T-helper 1 cell treated with Interleukin-12 subunit alpha and Interleukin-12 subunit beta and Interleukin-4 antibody, amounts not matched to agents 30 ng/mL and 1 ng/mL, for 36 hours (primary cell): ENCODE measurements at regions not wholly inside any gene's neighbourhood (a gene's known extent, or its start where the extent isn't known, plus 50 kb on each side); places are given as distances from the start of the nearest gene placed in this dataset.
"Not testable (repeated sequence)": the region's sequence is repeated elsewhere in the genome, so short reads cannot be mapped to it uniquely, and the experiment has no call there.

Experiments
- intact Hi-C: fragments of 100-400 bp; cut with micrococcal nuclease; formaldehyde crosslinking; loops from one replicate; pipeline ENCODE4 v1.15.1; 2024

DNA sequence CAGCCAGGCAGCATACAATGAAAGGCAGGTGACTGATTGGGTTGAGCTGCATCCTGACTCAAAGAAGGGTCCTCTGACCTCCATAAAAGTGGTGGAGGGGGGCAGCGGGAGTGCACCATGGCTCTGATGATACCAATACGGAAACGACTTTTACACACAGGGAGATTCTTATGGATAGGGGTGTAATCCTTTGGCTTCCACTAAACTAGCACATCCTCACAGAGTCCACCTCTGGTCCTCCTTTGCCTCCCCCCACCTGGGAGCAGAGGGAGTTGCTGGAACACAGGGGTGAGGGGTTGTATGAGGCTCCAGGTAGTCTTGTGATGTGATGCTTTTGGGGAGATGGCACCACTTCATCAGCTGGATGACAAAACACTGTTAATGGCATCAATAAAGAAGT lies 361.0 kb downstream of the BARHL2 start:
- intact Hi-C loops = no loop called here

- intact Hi-C loops = no loop called here
Measured at GRCh38 chr1:90354704-90355103, 359.8 kb downstream of the ZNF326 start.

DNA sequence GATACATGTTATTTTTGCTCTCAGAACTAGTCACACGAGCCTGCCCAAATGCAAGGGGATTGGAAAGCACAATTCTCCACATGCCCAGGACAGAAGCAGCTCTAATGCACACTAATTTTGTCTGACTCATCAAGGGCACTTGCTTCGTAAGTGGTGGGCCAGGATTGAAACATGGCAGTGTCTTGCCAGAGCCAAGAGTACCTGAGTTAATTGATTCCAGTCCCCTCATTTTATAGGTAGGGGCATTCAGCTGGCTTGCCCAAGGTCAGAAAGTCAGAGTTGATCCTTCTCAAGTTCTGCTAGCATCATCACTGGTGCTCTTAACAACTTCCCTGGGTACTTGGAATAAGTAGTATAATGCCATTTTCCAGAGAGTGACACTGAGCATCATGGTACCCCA lies 356.1 kb downstream of the ZNF326 start:
- intact Hi-C loops = no loop called here

DNA sequence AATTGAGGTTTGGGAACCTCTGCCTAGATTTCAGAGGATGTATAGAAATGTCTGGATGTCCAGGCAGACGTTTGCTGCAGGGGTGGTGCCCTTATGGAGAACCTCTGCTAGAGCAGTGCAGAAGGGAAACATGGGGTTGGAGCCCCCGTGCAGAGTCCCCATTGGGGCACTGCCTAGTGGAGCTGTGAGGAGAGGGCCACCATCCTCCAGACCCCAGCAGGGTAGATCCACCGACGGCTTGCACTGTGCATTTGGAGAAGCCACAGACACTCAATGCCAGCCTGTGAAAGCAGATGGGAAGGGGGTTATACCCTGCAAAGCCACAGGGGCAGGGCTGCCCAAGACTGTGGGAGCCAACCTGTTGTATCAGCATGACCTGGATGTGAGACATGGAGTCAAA lies 354.6 kb downstream of the ZNF326 start:
- intact Hi-C loops = no loop called here

DNA sequence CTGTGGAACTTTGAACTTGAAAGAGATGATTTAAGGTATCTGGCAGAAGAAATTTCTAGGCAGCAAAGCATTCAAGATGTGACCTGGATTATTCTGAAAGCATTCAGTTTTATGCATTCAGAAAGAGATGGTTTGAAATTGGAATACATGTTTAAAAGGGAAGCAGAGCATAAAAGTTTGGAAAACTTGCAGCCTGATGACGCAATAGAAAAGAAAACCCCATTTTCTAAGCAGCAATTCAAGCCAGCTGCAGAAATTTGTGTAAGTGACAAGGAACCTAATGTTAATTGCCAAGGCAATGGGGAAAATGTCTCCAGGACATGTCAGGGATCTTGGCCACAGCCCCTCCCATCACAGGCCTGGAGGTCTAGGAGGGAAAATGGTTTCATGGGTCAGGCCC lies 354.0 kb downstream of the ZNF326 start:
- intact Hi-C loops = no loop called here

GRCh38 chr1:90348459-90348858 lies 353.5 kb downstream of the ZNF326 start:
- intact Hi-C loops = not testable (repeated sequence)

DNA sequence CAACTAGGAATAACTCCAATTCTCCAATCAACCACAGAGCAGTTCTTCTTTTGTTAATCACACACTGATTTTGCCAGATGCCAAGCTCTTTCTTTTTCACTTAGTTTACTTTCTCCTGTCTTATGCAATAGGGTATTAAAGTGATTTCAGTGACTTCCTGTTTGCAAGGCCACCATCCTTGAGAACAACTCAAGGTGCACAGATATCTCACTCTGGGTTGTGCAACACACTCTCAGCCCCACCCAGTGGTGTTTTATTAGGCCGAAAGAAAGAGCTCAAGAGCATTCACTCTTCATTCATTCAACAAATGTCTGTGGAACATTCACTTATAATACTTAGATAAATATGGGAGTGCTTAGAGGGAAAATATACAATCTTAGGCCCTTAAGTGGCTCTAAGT lies 352.5 kb downstream of the ZNF326 start:
- intact Hi-C loops = no loop called here

GRCh38 chr1:90346757-90347156 lies 351.8 kb downstream of the ZNF326 start:
- intact Hi-C loops = no loop called here

- intact Hi-C loops = no loop called here
Measured at GRCh38 chr1:90346349-90346748, 351.4 kb downstream of the ZNF326 start.

GRCh38 chr1:90344963-90345730 lies 350.2 kb downstream of the ZNF326 start:
- intact Hi-C loops = no loop called here

- intact Hi-C loops = no loop called here
Measured at GRCh38 chr1:90341516-90341915, 346.6 kb downstream of the ZNF326 start.

DNA sequence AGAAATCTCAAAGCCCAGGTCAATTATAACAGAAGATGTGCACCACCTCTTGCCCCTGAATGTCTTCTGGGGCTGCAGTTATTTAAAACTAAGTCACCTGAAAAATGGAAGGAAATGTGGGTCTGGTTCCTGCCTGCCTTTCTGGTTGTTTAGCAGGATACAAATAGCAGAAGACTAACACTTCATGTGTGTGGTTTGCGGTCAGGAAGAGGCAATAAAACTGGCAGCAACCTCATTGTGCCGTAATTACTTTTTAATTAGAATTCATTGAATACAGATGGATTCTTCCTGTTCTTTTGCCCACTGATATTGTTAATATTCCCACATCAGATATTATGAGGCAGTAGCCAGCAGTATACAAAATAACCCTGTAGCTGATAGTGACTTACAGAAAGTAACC lies 345.7 kb downstream of the ZNF326 start:
- intact Hi-C loops = no loop called here

GRCh38 chr1:90339811-90340210 lies 344.9 kb downstream of the ZNF326 start:
- intact Hi-C loops = no loop called here

- intact Hi-C loops = no loop called here
Measured at GRCh38 chr1:90336552-90337324, 341.8 kb downstream of the ZNF326 start.

DNA sequence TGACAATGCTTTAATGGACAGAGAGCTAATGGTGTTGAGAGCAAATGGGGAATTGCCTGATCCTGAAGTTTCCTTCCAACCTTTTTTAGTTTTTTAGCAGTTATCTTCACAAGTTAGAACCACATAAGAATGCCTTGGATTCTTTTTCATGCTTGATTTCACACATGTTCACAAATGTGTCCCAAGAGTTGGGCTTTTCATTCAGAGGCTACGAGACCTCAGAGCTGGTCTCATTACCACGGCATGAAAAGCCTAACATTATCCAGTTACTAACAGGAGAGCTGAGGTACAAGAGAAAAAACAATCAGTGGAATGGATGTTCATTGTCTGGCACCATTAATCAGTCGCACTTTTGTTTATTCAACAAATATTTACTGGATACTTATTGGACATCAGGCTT lies 340.6 kb downstream of the ZNF326 start:
- intact Hi-C loops = no loop called here

DNA sequence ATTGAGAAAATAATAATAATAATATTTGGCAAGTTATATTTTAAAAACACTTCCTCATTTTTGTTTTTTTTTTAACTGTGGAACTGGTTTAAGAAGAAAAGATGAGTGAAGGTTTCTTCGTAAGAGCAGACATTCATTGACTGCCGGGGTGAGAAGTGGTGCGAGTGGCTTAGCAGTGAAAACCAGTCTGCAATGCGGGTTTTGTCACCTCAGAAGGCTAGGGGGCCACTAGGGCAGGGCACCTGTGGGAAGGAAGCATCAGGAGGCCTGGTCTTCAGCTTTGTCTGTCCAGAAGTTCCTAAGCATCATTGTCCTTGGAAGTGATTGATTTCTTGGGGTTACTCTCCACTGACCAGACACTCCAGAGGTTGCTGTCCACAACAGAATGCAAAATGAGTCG lies 339.2 kb downstream of the ZNF326 start:
- intact Hi-C loops = no loop called here

DNA sequence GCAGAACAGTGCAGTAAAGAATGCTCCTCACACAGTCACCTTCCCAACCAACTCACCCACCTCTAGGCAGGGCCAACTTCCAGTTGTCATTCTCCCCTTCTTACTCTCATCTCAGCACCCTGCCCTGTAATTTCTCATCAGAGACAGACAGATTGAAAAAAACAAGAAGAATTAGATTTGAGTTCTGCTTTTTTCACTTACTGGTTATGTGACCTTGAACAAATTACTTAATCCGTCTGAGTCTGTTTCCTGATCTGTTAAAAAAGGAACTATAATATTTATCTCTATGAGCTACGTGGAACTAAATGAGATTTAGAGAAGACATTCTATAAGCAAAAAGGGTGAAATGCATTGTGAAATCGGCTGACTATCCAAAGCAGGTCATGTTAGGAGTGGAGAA lies 330.3 kb downstream of the ZNF326 start:
- intact Hi-C loops = no loop called here

- intact Hi-C loops = no loop called here
Measured at GRCh38 chr1:90322186-90322585, 327.3 kb downstream of the ZNF326 start.

- intact Hi-C loops = no loop called here
Measured at GRCh38 chr1:90319918-90320317, 325.0 kb downstream of the ZNF326 start.

- intact Hi-C loops = no loop called here
Measured at GRCh38 chr1:90318431-90318830, 323.5 kb downstream of the ZNF326 start.

- intact Hi-C loops = no loop called here
Measured at GRCh38 chr1:90317628-90318027, 322.7 kb downstream of the ZNF326 start.

- intact Hi-C loops = no loop called here
Measured at GRCh38 chr1:90314533-90314932, 319.6 kb downstream of the ZNF326 start.

DNA sequence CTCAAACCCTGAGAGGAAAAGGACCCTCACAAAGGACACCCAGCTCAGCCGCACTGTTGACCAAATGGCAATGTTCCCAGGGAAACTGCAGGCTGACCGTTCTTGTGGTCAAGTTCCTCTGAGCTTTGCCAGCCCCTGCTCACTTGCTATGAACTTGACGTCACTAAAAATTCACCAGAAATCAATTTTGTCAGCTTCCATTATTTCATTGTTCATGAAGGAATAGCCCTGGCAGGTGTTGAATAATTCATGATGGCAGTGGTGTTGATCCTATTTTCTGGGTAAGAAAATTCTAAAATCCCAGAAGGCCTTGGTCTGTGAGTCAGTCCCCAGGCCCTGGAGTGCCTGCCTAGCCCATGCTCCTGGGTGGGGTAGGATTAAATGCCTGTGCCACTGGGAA lies 318.9 kb downstream of the ZNF326 start:
- intact Hi-C loops = no loop called here
